ENCODE measurements at regions not wholly inside any gene's neighbourhood (a gene's known extent, or its start where the extent isn't known, plus 50 kb on each side); places are given as distances from the start of the nearest gene placed in this dataset.
A peak's percentile ranks its signal among the peaks of the same experiment; 100 is the strongest.

GRCh38 chr5:84550222-84550621, 165.5 kb upstream of the EDIL3 start:
- Histone ChIP-seq H3K14ac (ENCODE audit: insufficient read length) (no peak overlapping the region), H2BK12ac (ENCODE audit: low read depth, low read length) (0 out of 2 replicates have a peak overlapping the region, but pooled peaks have one; percentile 31), H3K56ac (replicated peaks; ENCODE audit: insufficient read length, low read depth, low read length) (no peak overlapping the region), H4K8ac (ENCODE audit: extremely low read depth, insufficient read depth, low read length) (no peak overlapping the region), H2AFZ (ENCODE audit: low read length) (0 out of 2 replicates have a peak overlapping the region, but pooled peaks have one; percentile 28), H3K4me3 (ENCODE audit: extremely low read depth in 1 of 4, insufficient read depth in 2 of 4, low read depth in 3 of 4, low read length in 4 of 4) (no peak overlapping the region), H2BK20ac (ENCODE audit: low read length) (no peak overlapping the region), H3K18ac (ENCODE audit: extremely low read depth, low read length) (no peak overlapping the region), H2BK5ac (ENCODE audit: low read depth, low read length) (no peak overlapping the region), H3K79me2 (ENCODE audit: control insufficient read depth in 1 of 2, insufficient read depth in 2 of 2, low read length in 2 of 2) (no peaks in the 10 kb centered on the region), H3K9ac (replicated peaks in 1 of 4; ENCODE audit: extremely low read depth in 1 of 4, low read depth in 3 of 4, low read length in 3 of 4) (no peak overlapping the region), H3K4me1 (replicated peaks in 1 of 4; ENCODE audit: control insufficient read depth in 3 of 4, insufficient read depth in 4 of 4, low read length in 3 of 4) (no peaks in the 10 kb centered on the region; a peak in 1 of 7 replicates), H4K91ac (replicated peaks; ENCODE audit: insufficient read length, low read length) (no peak overlapping the region), H4K5ac (ENCODE audit: insufficient read length, low read depth, low read length) (no peak overlapping the region), H3K27me3 (replicated peaks in 1 of 4; ENCODE audit: control insufficient read depth in 3 of 4, extremely low read depth in 1 of 4, insufficient read depth in 3 of 4, low read length in 3 of 4) (no peaks in the 10 kb centered on the region), H3K27ac (ENCODE audit: low read depth, low read length) (no peak overlapping the region), H3K23me2 (ENCODE audit: low read depth, low read length) (no peaks in the 10 kb centered on the region), H2BK15ac (ENCODE audit: low read length) (no peak overlapping the region), H3K36me3 (ENCODE audit: control insufficient read depth in 2 of 4, insufficient read depth in 4 of 4, low read length in 3 of 4) (no peaks in the 10 kb centered on the region), H3K79me1 (ENCODE audit: low read depth, low read length) (no peaks in the 10 kb centered on the region), H3K4me2 (ENCODE audit: insufficient read depth in 1 of 2, low read depth in 2 of 2, low read length in 2 of 2) (no peak overlapping the region), H4K20me1 (replicated peaks in 1 of 2; ENCODE audit: control insufficient read depth in 1 of 2, insufficient read depth in 2 of 2, low read length in 2 of 2) (no peaks in the 10 kb centered on the region), H3K4ac (replicated peaks; ENCODE audit: insufficient read length, low read depth, low read length) (no peak overlapping the region), H3K9me3 (ENCODE audit: insufficient read depth in 2 of 2, low read depth in 1 of 2, low read length in 1 of 2) (no peaks in the 10 kb centered on the region), H3K23ac (ENCODE audit: insufficient read length) (no peak overlapping the region), H2AK5ac (ENCODE audit: low read depth, low read length) (no peak overlapping the region), H2BK120ac (replicated peaks; ENCODE audit: low read depth, low read length) (no peak overlapping the region)
- WGBS, 2 experiments (ENCODE audit: extremely low coverage in 1 of 2, insufficient coverage in 1 of 2, insufficient read length in 1 of 2, insufficient replicate concordance in 2 of 2, low coverage in 1 of 2, low lambda C conversion rate in 2 of 2, missing lambda C conversion rate in 1 of 2): 95% methylated on average over 2 of the region's 2 CpGs; no CpG with 5 or more reads in 1 of the 2 experiments
- POLR2A ChIA-PET (ENCODE audit: partially characterized antibody): no interaction called here
- CTCF ChIA-PET (ENCODE audit: partially characterized antibody): interaction anchor here (0.6 kb wide), 1 partner anchor 406 kb away, joined by 3 read pairs; no protein-coding TSS in a partner anchor
- FAIRE-seq (no peak), DNase-seq (ENCODE audit: low read depth in 1 of 2, low spot score in 2 of 2) (no peak)
- no peak for TF ChIP-seq ATF3 (IDR thresholded peaks at IDR 0.05; ENCODE audit: insufficient read depth, low read depth, low read length)
- no peak for TF ChIP-seq EZH2 (IDR thresholded peaks at IDR 0.05; ENCODE audit: low read depth, low read length, severe bottlenecking)
- TF ChIP-seq SRF (IDR thresholded peaks at IDR 0.05; ENCODE audit: low read depth, low read length): no peak
- TF ChIP-seq SIN3A (conservative IDR thresholded peaks at IDR 0.05 in 1 of 2, IDR thresholded peaks at IDR 0.05 in 1 of 2; ENCODE audit: low read depth in 1 of 2, low read length in 2 of 2): no peak
- TF ChIP-seq FOSL1 (IDR thresholded peaks at IDR 0.05; ENCODE audit: insufficient read depth, low read depth, low read length): no peak
- TF ChIP-seq RAD21 (IDR thresholded peaks at IDR 0.05 in 1 of 2, conservative IDR thresholded peaks at IDR 0.05 in 1 of 2; ENCODE audit: low read depth in 2 of 2, low read length in 2 of 2): no peak
- no peak for TF ChIP-seq KDM4A (IDR thresholded peaks at IDR 0.05; ENCODE audit: low read depth, low read length, severe bottlenecking)
- TF ChIP-seq CBX5 (IDR thresholded peaks at IDR 0.05; ENCODE audit: low read depth, low read length): no peak
- TF ChIP-seq BRCA1 (IDR thresholded peaks at IDR 0.05; ENCODE audit: low read depth, low read length): no peak
- no peak for TF ChIP-seq CBX8 (IDR thresholded peaks at IDR 0.05; ENCODE audit: borderline replicate concordance, low read depth, low read length)
- TF ChIP-seq CEBPB (IDR thresholded peaks at IDR 0.05; ENCODE audit: low read depth, low read length): no peak

Data from H1 (cell line).